CD4-positive, alpha-beta T cell treated with Interleukin-12 subunit alpha and Interleukin-12 subunit beta, for 1 hour (primary cell): ENCODE measurements at regions not wholly inside any gene's neighbourhood (a gene's known extent, or its start where the extent isn't known, plus 50 kb on each side); places are given as distances from the start of the nearest gene placed in this dataset.
"Not testable (repeated sequence)": the region's sequence is repeated elsewhere in the genome, so short reads cannot be mapped to it uniquely, and the experiment has no call there.

ENCODE experiments used
- DNase-seq: peaks from one replicate; pipeline ENCODE4 v3.0.0-alpha.2; 2020

GRCh38 chr7:15143936-15144335 lies 241.4 kb upstream of the DGKB start:
- no peak for DNase-seq

GRCh38 chr7:15143121-15143520 lies 240.6 kb upstream of the DGKB start:
- no peak for DNase-seq

- DNase-seq, result no peak
Observed at GRCh38 chr7:15140431-15140830, 237.9 kb upstream of the DGKB start.

GRCh38 chr7:15131661-15132060 lies 229.1 kb upstream of the DGKB start:
- no peak for DNase-seq

- no peak for DNase-seq
Observed at GRCh38 chr7:15130666-15131541, 228.4 kb upstream of the DGKB start.

GRCh38 chr7:15128716-15129115 lies 226.2 kb upstream of the DGKB start:
- DNase-seq, result no peak

- not testable (repeated sequence) for DNase-seq
Observed at GRCh38 chr7:15126653-15127052, 224.1 kb upstream of the DGKB start.

GRCh38 chr7:15123901-15124300 lies 221.3 kb upstream of the DGKB start:
- no peak for DNase-seq

GRCh38 chr7:15113752-15114151 lies 211.2 kb upstream of the DGKB start:
- no peak for DNase-seq

GRCh38 chr7:15105711-15106110 lies 203.2 kb upstream of the DGKB start:
- no peak for DNase-seq

GRCh38 chr7:15104411-15105092 lies 202.0 kb upstream of the DGKB start:
- DNase-seq, result no peak

- no peak for DNase-seq
Observed at GRCh38 chr7:15099074-15099473, 196.5 kb upstream of the DGKB start.

- no peak for DNase-seq
Observed at GRCh38 chr7:15096853-15097252, 194.3 kb upstream of the DGKB start.

GRCh38 chr7:15094989-15095388 lies 192.4 kb upstream of the DGKB start:
- no peak for DNase-seq

GRCh38 chr7:15087771-15088170 lies 185.2 kb upstream of the DGKB start:
- DNase-seq, result no peak

- DNase-seq, result no peak
Observed at GRCh38 chr7:15086862-15087261, 184.3 kb upstream of the DGKB start.

- no peak for DNase-seq
Observed at GRCh38 chr7:15086131-15086611, 183.6 kb upstream of the DGKB start.

- DNase-seq, result no peak
Observed at GRCh38 chr7:15085366-15085765, 182.8 kb upstream of the DGKB start.

- no peak for DNase-seq
Observed at GRCh38 chr7:15084368-15084767, 181.8 kb upstream of the DGKB start.

GRCh38 chr7:15081891-15082290 lies 179.3 kb upstream of the DGKB start:
- DNase-seq, result no peak

GRCh38 chr7:15073301-15073700 lies 170.8 kb upstream of the DGKB start:
- no peak for DNase-seq

GRCh38 chr7:15068324-15068723 lies 165.8 kb upstream of the DGKB start:
- no peak for DNase-seq

- no peak for DNase-seq
Observed at GRCh38 chr7:15057272-15057671, 154.7 kb upstream of the DGKB start.

GRCh38 chr7:15054304-15054703 lies 151.8 kb upstream of the DGKB start:
- DNase-seq, result not testable (repeated sequence)
